PC-9 (cell line): ENCODE measurements at regions not wholly inside any gene's neighbourhood (a gene's known extent, or its start where the extent isn't known, plus 50 kb on each side); places are given as distances from the start of the nearest gene placed in this dataset.

ENCODE experiments used
- BruUV-seq: library from RNA; stranded (reverse); fragments of 400-500 nt; replicated peaks from 2 replicates; lab custom pipeline; 2021; lab: Mats Ljungman, UMichigan
- CTCF ChIA-PET: fragments of 300-600 bp; sonication (Branson Sonifier 250); formaldehyde crosslinking; loops from one replicate; lab custom pipeline; 2022; ENCODE audit warnings: antibody characterized with exemption; lab: Charles Lee
- POLR2A ChIA-PET: fragments of 300-600 bp; sonication (Branson Sonifier 250); formaldehyde crosslinking; loops from one replicate; lab custom pipeline; 2022; ENCODE audit warnings: antibody characterized with exemption; ENCODE audit not compliant: unreplicated experiment; lab: Charles Lee
- DNase-seq, 2 experiments: peaks; one replicate each; pipeline versions ENCODE4 v3.0.0 to v3.0.0-alpha.2; 2015 to 2022; ENCODE audit warnings: mixed read lengths in 1 of 2
- H2AFZ ChIP-seq: fragments of 200-600 bp; sonication (generic); 2 replicates; pipeline ENCODE4 v1.8.1; 2017; ENCODE audit warnings: antibody characterized with exemption
- H3F3A ChIP-seq: fragments of 200-600 bp; sonication (generic); 2 replicates; pipeline ENCODE4 v1.8.1; 2017; ENCODE audit warnings: antibody characterized with exemption, mild to moderate bottlenecking, low read depth; ENCODE audit not compliant: insufficient read depth
- H3K27ac ChIP-seq: fragments of 200-600 bp; sonication (generic); 2 replicates; pipeline ENCODE4 v1.6.1; 2016; ENCODE audit warnings: mixed run types
- H3K27me3 ChIP-seq: fragments of 200-600 bp; sonication (generic); 2 replicates; pipeline ENCODE4 v1.6.1; 2016; ENCODE audit warnings: low read depth, mixed run types; ENCODE audit not compliant: insufficient read depth
- H3K36me3 ChIP-seq: fragments of 200-600 bp; sonication (generic); 2 replicates; pipeline ENCODE4 v1.6.1; 2016; ENCODE audit warnings: low read depth, mixed run types
- H3K4me1 ChIP-seq: fragments of 200-600 bp; sonication (generic); replicated peaks from 2 replicates; pipeline ENCODE4 v1.6.1; 2016; ENCODE audit warnings: mixed run types; ENCODE audit not compliant: insufficient read depth
- H3K4me2 ChIP-seq: fragments of 200-600 bp; sonication (generic); 2 replicates; pipeline ENCODE4 v1.6.1; 2017; ENCODE audit warnings: mixed run types
- H3K4me3 ChIP-seq: fragments of 200-600 bp; sonication (generic); 2 replicates; pipeline ENCODE4 v1.6.1; 2016; ENCODE audit warnings: mixed run types
- H3K79me2 ChIP-seq: fragments of 200-600 bp; sonication (generic); 2 replicates; pipeline ENCODE4 v1.6.1; 2017; ENCODE audit warnings: low read depth, mixed run types
- H3K9me2 ChIP-seq: fragments of 200-600 bp; sonication (generic); 2 replicates; pipeline ENCODE4 v1.8.1; 2017; ENCODE audit warnings: mild to moderate bottlenecking; ENCODE audit not compliant: insufficient read depth
- H3K9me3 ChIP-seq: fragments of 200-600 bp; sonication (generic); 2 replicates; pipeline ENCODE4 v1.8.1; 2016; ENCODE audit warnings: low read depth; ENCODE audit not compliant: insufficient read depth
- H4K20me1 ChIP-seq: fragments of 200-600 bp; sonication (generic); 2 replicates; pipeline ENCODE4 v1.8.1; 2017; ENCODE audit not compliant: insufficient read depth
- CTCF ChIP-seq: fragments of 200-600 bp; sonication (generic); conservative IDR thresholded peaks from 2 replicates; pipeline ENCODE4 v1.6.1; 2017; ENCODE audit warnings: mixed run types, antibody characterized with exemption, mild to moderate bottlenecking, moderate library complexity
- EZH2 ChIP-seq: fragments of 200-600 bp; sonication (generic); IDR thresholded peaks from 2 replicates; pipeline ENCODE4 v1.8.0; 2017; ENCODE audit warnings: antibody characterized with exemption, low read depth
- intact Hi-C: fragments of 100-400 bp; cut with micrococcal nuclease; formaldehyde crosslinking; loops from one replicate; pipeline ENCODE4 v1.10.0; 2022; ENCODE audit not compliant: unreplicated experiment

GRCh38 chr2:120539937-120540718 is 194.2 kb downstream of the INHBB start:
- H2AFZ ChIP-seq: peak overlapping the region; percentile 48; the same call in 1 of the 2 replicates
- peak overlapping the region; percentile 65 for H3K4me2 ChIP-seq
- no peaks in the 10 kb centered on the region for H4K20me1 ChIP-seq
- peak overlapping the region; percentile 11; the same call in 1 of the 2 replicates for H3K4me3 ChIP-seq
- CTCF ChIA-PET: interaction anchor here (1.0 kb wide), 1 partner anchor 13 kb away, joined by 7 read pairs; no protein-coding TSS in a partner anchor
- no peaks in the 10 kb centered on the region for H3K9me2 ChIP-seq
- no peaks in the 10 kb centered on the region for H3K9me3 ChIP-seq
- BruUV-seq: no TSS peak
- no peaks in the 10 kb centered on the region for H3K79me2 ChIP-seq
- POLR2A ChIA-PET: interaction anchor here (0.6 kb wide), 1 partner anchor 98 kb away, joined by 4 read pairs; no protein-coding TSS in a partner anchor
- peaks cover 14% of the 10 kb centered on the region for H3F3A ChIP-seq
- intact Hi-C loops: loop anchor here (1.0 to 2.0 kb wide), 3 partner anchors 15 to 141 kb away; no protein-coding TSS in a partner anchor
- DNase-seq: peak; percentile 86 to 95
- TF ChIP-seq CTCF (no peak), EZH2 (no peak)
- peaks cover 44% of the 10 kb centered on the region for H3K4me1 ChIP-seq
- H3K36me3 ChIP-seq: no peaks in the 10 kb centered on the region
- peak overlapping the region; percentile 83 for H3K27ac ChIP-seq
- no peaks in the 10 kb centered on the region for H3K27me3 ChIP-seq

GRCh38 chr2:120540719-120541552 is 194.7 kb upstream of the GLI2 start:
- Histone ChIP-seq H3K4me3 (peak overlapping the region; percentile 11; the same call in 1 of the 2 replicates), H3K4me2 (peak overlapping the region; percentile 65), H3K27me3 (no peaks in the 10 kb centered on the region), H3F3A (peaks cover 14% of the 10 kb centered on the region), H3K36me3 (no peaks in the 10 kb centered on the region), H2AFZ (peak overlapping the region; percentile 15; the same call in 1 of the 2 replicates), H3K9me2 (no peaks in the 10 kb centered on the region), H3K27ac (peak overlapping the region; percentile 83), H3K79me2 (no peaks in the 10 kb centered on the region), H3K9me3 (no peaks in the 10 kb centered on the region), H3K4me1 (peaks cover 44% of the 10 kb centered on the region), H4K20me1 (no peaks in the 10 kb centered on the region)
- POLR2A ChIA-PET: interaction anchor here (0.6 kb wide), 2 partner anchors 73 to 185 kb away, joined by 3 read pairs; no protein-coding TSS in a partner anchor
- TF ChIP-seq EZH2: no peak
- TF ChIP-seq CTCF: no peak
- CTCF ChIA-PET: interaction anchor here (1.0 kb wide), 2 partner anchors 12 kb away, joined by 3 to 7 read pairs; no protein-coding TSS in a partner anchor
- intact Hi-C loops: loop anchor here (1.0 to 2.0 kb wide), 3 partner anchors 16 to 142 kb away; no protein-coding TSS in a partner anchor
- peak in 1 of 2 experiments; percentile 19 for DNase-seq
- BruUV-seq: no TSS peak

GRCh38 chr2:120541553-120541932 is 194.1 kb upstream of the GLI2 start:
- DNase-seq: peak in 1 of 2 experiments; percentile 38
- no TSS peak for BruUV-seq
- TF ChIP-seq EZH2: no peak
- no peak for TF ChIP-seq CTCF
- Histone ChIP-seq H3K9me2 (no peaks in the 10 kb centered on the region), H3K27me3 (no peaks in the 10 kb centered on the region), H3K36me3 (no peaks in the 10 kb centered on the region), H3K79me2 (no peaks in the 10 kb centered on the region), H2AFZ (no peak overlapping the region), H3F3A (peaks cover 14% of the 10 kb centered on the region), H3K9me3 (no peaks in the 10 kb centered on the region), H3K4me3 (no peak overlapping the region), H4K20me1 (no peaks in the 10 kb centered on the region), H3K27ac (peak overlapping the region; percentile 83), H3K4me2 (peak overlapping the region; percentile 65), H3K4me1 (peaks cover 44% of the 10 kb centered on the region)
- intact Hi-C loops: loop anchor here (2.0 kb wide), 1 partner anchor 65 kb away; no protein-coding TSS in a partner anchor
- ChIA-PET POLR2A (interaction anchor here (0.6 kb wide), 2 partner anchors 72 to 185 kb away, joined by 3 read pairs; no protein-coding TSS in a partner anchor), CTCF (interaction anchor here (1.0 kb wide), 1 partner anchor 12 kb away, joined by 3 read pairs; no protein-coding TSS in a partner anchor)
